Skin epidermis (tissue), 12 donors: ENCODE measurements at regions not wholly inside any gene's neighbourhood (a gene's known extent, or its start where the extent isn't known, plus 50 kb on each side); places are given as distances from the start of the nearest gene placed in this dataset.
"Not testable (repeated sequence)": the region's sequence is repeated elsewhere in the genome, so short reads cannot be mapped to it uniquely, and the experiment has no call there.

ENCODE experiments used
- H3K27ac ChIP-seq, 21 experiments: fragments of 200-600 bp; sonication (generic) in 11 of 21; one replicate each; pipeline ENCODE4 v1.5.0; 2020; ENCODE audit warnings: mild to moderate bottlenecking in 3 of 21, inconsistent platforms in 2 of 21, moderate library complexity in 2 of 21
- H3K4me3 ChIP-seq, 7 experiments: fragments of 200-600 bp; sonication (generic) in 2 of 7; one replicate each; pipeline ENCODE4 v1.5.0; 2020; ENCODE audit warnings: inconsistent platforms in 2 of 7, mild to moderate bottlenecking in 2 of 7, moderate library complexity in 1 of 7

- Histone ChIP-seq H3K27ac (peak overlapping the region in 6 of 21 experiments; percentile 7 to 67 (median 52)), H3K4me3 (no peak overlapping the region)
These were observed 331.7 kb upstream of the ADAMTS9 start for GRCh38 chr3:65019443-65020055.

- Histone ChIP-seq H3K27ac (no peak overlapping the region), H3K4me3 (no peak overlapping the region)
These were observed 331.0 kb upstream of the ADAMTS9 start for GRCh38 chr3:65018801-65019200.

DNA sequence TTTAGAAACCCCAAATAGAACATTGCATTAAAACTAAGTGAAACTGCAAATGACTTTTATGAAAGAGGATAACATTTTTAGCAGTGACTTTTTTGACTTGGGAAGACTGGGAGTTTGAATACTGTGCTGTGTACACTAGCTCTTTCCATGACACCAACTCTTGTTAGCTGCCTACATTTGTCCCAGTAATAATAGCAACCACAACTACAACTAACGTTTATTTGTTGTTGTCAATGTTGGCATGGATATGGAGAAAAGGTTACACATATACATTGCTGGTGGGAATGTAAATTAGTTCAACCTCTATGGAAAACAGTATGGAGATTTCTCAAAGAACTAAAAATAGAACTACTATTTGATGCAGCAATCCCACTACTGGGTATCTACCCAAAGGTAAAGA lies 329.6 kb upstream of the ADAMTS9 start:
- Histone ChIP-seq H3K27ac (no peak overlapping the region), H3K4me3 (no peak overlapping the region)

- Histone ChIP-seq H3K27ac (no peak overlapping the region), H3K4me3 (no peak overlapping the region)
These were observed 327.9 kb upstream of the ADAMTS9 start for GRCh38 chr3:65015711-65016110.

DNA sequence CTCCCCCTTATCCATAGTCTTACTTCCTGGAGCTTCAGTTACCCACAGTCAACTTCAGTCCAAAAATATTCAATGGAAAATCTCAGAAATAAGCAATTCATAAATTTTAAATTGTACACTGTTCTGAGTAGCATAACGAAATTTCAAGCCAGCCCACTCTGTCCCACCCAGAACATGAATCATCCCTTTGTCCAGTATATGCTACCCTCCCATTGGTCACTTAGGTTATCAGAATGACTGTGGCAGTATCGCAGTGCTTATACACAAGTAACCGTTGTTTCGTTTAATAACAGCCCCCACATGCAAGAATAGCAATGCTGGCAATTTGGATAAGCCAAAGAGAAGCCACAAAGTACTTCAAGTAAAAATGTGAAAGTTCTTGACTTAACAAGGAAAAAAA lies 325.3 kb upstream of the ADAMTS9 start:
- Histone ChIP-seq H3K4me3 (no peak overlapping the region), H3K27ac (no peak overlapping the region)

- H3K27ac ChIP-seq, result peak overlapping the region in 2 of 21 experiments; percentile 14 to 42
- H3K4me3 ChIP-seq, result no peak overlapping the region
These were observed 318.5 kb upstream of the ADAMTS9 start for GRCh38 chr3:65006300-65006739.

DNA sequence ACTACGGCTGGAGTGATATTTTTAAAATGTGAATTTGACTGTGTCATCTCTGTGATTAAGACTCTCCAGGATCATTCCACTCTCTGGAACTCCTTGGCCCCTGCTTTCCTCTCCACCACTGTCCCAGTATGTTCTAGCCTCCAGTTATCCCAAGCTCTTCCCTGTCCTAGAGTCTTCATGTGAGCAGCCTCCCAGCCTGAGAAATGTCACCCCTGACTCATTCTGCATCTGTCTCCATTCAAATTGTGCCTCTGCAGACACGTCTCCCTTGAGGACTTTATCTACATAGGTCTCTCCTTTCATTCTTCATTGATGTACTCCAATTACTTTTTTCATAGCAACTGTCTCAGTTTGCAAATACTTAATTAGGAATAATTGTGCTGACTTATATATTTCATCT lies 317.7 kb upstream of the ADAMTS9 start:
- Histone ChIP-seq H3K4me3 (no peak overlapping the region), H3K27ac (peak overlapping the region in 2 of 21 experiments; percentile 42 to 45)

DNA sequence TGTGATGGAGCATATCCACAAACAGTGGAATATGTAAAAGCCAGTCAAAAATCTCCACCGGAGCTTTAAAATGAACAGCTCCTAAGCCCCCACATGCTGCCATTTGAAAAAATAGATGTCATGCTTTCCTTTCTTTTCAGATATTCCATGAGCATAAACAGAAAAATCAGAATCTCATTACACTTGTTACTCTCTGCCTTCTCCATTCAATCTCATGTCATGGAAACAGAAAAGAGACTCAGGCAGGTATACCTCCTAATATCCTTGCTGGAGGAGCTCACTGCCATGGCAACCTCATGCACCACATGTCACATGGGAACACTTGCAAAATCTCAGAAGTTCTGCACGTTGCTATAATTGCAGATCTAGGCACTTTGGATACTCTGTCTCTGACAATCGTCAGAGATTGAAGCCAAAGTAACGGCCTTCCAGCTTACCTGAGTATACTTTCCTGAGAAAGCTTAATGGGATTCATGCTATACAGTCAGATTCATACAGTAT lies 317.0 kb upstream of the ADAMTS9 start:
- Histone ChIP-seq H3K27ac (no peak overlapping the region), H3K4me3 (no peak overlapping the region)

DNA sequence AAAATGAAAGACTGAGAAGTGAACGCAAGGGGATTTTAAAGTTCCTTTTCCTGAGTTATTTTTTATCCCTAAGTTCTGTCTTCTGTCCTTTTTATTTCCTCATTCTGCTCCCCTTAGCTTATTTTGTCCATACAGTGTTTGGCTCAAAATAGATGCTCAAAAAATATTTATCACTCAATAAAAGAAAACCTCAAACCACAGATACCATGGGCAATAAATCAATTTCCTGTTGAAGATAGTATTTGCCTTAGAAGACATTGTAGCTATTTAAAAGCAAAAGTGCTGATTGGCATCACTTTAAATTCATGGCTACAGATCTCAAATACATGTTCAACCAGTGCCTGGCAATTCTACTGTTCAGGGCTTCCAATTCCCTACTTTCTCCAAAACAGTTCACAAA lies 316.5 kb upstream of the ADAMTS9 start:
- H3K27ac ChIP-seq, result no peak overlapping the region
- H3K4me3 ChIP-seq, result no peak overlapping the region

DNA sequence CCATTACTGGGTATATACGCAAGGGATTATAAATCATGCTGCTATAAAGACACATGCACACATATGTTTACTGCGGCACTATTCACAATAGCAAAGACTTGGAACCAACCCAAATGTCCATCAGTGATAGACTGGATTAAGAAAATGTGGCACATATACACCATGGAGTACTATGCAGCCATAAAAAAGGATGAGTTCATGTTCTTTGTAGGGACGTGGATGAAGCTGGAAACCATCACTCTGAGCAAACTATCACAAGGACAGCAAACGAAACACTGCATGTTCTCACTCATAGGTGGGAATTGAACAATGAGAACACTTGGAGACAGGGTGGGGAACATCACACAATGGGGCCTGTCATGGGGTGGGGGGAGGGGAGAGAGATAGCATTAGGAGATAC lies 313.3 kb upstream of the ADAMTS9 start:
- not testable (repeated sequence) for H3K4me3 ChIP-seq, H3K27ac ChIP-seq

DNA sequence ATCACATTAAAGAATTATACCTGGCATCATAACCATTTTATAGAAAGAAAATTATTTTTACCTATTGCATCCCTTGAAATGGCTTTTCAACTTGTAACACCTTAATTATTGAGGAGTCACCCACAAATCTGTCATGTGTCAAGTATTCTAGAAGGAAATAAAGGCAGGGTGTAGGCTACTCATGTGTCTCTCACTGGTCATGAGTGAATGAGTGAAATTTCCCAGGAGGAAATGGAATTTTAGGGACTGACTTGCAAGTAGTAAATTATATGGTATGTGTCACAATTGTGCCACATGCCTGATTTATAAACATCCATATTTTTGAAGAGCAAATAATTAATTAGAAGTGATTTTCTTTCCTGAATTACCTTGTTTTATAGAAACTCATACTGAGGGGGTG lies 310.5 kb upstream of the ADAMTS9 start:
- H3K4me3 ChIP-seq, result no peak overlapping the region
- H3K27ac ChIP-seq, result no peak overlapping the region

DNA sequence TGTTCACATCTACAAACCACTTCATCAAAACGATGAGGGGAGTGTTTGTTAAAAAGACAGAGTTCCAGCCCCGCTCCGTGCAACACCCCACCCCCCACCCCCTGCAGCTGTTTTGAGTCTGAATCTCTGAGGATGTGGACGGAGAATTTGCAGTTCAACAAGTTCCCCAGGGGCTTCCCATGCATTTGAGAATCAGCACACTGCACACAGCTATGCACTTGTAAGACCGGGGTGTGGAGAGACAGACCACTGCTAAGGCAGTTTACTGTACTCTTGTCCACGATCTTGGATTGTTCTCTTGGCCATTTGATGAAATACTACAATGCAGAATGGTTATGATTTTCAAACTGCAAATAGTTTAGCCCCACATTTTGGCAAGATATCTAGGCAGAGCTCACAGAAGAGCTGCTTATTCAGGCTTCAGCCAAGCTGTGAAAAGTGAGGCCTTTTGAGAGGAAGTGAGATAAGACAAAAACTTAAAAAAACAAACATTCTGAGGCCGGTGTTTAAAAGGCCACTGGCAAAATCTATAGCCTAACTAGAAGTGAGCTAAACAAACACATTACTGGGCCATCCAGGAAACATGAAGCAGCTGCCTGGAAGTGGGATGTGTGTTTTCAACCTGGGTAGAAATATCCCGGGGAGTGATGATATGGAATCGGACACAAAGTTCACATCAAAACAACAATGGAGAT lies 308.2 kb upstream of the ADAMTS9 start:
- Histone ChIP-seq H3K27ac (peak overlapping the region in 6 of 21 experiments; percentile 2 to 51 (median 34)), H3K4me3 (no peak overlapping the region)

DNA sequence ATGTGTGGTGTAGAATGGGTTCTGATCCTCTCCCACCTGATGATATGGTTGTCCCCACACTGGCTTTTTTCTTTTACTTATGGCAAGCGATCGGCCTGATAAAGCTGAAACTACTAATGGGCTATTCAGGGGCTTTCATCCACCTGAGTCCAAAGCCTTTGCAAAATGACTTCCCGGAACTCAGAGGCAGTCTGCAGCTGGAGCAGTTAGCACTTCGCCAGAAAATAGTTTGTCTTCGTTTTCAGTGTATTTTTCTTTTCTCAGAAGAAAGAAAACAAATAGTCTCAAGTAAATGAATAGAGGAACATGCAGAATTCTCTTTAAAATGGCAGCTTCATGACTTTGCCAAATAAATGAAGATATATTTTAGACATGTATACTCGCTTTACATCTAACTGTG lies 306.0 kb upstream of the ADAMTS9 start:
- no peak overlapping the region for H3K27ac ChIP-seq

DNA sequence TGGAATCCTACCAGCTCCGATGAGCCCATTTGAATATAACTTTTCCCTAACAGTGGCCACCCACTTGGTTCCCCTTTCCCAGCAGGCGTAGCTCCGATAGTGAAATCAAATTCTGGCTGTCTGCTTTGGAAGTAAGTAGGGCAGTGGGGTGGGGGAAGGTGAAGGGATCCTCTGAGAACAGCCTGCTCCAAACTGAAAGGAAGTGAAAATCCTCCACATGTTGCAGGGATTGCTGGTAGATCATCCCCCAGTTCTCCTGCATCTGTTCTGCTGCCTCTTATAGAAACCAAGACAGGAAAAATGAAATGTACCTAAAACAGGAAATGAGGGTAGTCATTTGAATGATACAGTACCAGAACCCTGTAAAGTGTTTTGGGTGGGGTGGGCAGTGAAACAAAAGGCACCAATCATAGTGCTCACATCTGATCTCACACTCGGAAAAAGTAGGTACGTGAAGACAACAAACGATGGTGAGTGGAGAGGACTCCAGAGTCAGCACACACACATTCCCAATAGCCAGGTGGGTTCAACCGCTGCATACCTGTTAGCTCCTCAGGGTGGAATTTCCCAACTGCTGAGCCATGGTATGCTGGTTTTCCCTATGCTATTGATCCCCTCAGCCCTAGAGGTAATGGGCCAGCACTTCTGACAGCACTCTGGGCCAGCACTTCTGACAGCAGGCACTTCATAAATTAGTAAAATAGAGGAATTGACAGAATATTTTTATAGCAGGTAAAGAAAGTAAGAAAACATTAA lies 304.9 kb upstream of the ADAMTS9 start:
- Histone ChIP-seq H3K27ac (peak overlapping the region in 3 of 21 experiments; percentile 21 to 61 (median 41)), H3K4me3 (no peak overlapping the region)

More for the DNA sequence above, 306.0 kb upstream of the ADAMTS9 start:
- H3K4me3 ChIP-seq, result no peak overlapping the region

DNA sequence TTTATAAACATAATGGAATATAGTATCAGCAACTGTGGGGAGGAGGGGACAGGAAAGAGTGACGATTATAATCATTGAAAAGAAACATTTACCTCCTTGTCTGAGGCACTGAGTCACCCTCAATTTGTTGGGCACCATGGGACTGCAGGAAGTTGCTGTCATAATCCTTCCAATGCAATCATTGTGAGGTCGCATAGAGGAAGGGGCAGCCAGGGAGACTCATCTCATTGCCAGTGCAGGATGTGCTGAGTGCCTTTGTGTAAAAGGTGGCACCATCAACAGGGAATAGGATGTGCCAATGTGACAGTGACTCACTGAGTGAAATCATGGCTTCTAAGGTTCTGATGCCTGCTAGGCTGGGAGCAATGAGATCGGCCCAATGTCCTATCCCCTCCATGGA lies 300.4 kb upstream of the ADAMTS9 start:
- H3K4me3 ChIP-seq, result no peak overlapping the region
- no peak overlapping the region for H3K27ac ChIP-seq

DNA sequence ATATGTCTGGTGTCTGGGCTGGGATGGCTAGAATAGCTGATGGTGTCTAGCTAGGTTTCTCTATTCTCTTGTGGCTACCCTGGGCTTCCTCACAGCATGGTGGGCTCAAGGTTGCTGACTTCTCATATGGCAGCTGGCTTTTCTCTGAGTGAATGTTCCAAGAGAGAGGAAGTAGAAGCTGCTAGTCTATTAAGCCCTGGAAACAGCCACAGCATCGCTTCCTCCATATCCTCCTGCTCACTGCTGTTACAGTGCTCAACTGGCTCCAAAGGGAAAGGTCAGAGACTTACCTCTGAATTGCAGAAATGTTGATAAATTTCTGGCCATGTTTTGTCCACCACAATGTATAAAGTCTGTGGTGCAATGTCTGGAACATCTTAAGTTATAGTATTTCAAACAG lies 299.9 kb upstream of the ADAMTS9 start:
- Histone ChIP-seq H3K27ac (no peak overlapping the region), H3K4me3 (no peak overlapping the region)

- H3K27ac ChIP-seq, result no peak overlapping the region
- H3K4me3 ChIP-seq, result no peak overlapping the region
These were observed 297.3 kb upstream of the ADAMTS9 start for GRCh38 chr3:64985072-64985471.

DNA sequence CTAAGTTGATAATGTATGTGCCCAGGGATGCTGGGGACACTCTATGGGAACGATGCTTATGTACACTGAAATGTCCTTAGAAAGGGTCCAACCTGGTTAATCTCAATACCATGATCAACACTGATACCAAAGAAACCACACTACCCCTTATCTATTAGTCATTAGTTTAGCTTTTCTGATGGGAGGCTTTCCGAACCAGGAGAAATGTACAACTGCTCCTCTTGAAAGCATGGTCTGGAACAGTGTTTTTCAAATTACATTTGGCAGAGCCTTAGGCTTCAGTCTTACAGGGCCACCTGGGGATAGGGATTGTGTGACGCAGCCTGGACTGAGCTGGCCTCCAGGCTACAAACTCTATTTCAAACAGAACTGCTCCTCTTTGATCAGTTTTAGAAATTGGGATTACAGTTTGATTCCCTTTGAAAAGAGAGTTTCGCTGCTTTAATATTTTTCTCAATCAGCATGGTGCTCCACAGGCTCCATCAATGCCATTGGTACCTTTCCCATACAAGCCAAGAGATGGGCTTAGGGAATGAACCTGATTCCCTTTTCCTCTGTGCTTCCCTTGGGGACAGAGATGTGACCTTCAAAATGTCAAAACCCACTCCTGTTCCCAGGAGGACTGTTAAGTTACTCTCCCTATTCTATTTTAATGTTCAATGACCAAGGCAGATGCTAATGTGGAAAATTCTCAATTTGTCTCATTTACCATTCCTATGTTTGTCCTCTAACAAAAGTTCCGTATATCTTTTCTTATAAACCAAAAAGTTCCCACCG lies 296.0 kb upstream of the ADAMTS9 start:
- no peak overlapping the region for H3K27ac ChIP-seq
- H3K4me3 ChIP-seq, result no peak overlapping the region

DNA sequence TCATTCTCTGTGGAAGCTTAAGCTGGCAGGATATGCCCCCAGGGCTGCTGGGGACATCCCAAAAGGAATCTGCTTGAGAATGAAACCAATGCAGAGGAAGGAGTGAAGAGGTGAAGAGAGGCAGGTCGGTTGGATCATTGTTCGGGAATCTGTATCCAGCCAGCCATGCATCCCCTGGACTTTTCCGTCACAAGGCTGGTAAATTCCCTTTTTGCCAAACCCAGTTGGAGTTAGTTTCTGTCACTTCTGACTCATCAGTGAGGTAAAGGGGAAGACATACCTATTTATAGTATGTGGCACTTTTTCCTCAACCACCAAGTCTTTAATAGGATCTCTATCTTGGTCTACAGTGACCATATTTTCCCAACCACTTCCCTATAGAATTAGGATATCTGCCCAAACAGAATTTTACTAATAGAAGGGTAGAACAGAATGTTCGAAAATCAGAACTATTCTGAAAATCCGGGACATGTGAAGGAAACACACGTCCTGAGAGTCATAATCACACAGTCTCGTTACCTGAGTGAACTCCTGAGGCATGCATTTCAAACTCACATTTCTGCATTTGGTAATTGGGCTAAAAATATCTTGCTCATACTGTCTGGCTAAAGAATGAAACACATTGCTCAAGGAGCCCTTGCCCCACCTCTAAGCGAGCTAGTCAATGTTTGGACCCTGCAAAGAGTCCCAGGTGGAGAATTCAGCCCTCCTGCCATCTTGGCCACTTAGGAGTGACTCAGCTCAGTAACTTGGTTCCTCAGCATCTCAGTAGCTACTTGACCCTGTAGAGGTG lies 289.7 kb upstream of the ADAMTS9 start:
- no peak overlapping the region for H3K27ac ChIP-seq
- no peak overlapping the region for H3K4me3 ChIP-seq
